Heart right ventricle (tissue), 16 donors: ENCODE measurements at regions not wholly inside any gene's neighbourhood (a gene's known extent, or its start where the extent isn't known, plus 50 kb on each side); places are given as distances from the start of the nearest gene placed in this dataset.

ENCODE experiments used
- ATAC-seq, 8 donors: fragments of 200-7000 bp; cut with Tn5 transposase; one replicate each; pipeline ENCODE4 v1.9.1; 2020; ENCODE audit warnings: mild to moderate bottlenecking in 8 of 8, moderate library complexity in 8 of 8, moderate number of reproducible peaks in 1 of 8
- DNase-seq, 2 donors: peaks; one replicate each; pipeline ENCODE4 v3.0.0-alpha.2; 2020
- H3K27ac ChIP-seq, 10 donors: fragments of 200-600 bp; sonication (generic) in 2 of 10; one replicate each; pipeline versions ENCODE4 v1.5.0 to v1.8.0; 2020 to 2022; ENCODE audit warnings: mild to moderate bottlenecking in 3 of 10
- H3K27me3 ChIP-seq, 7 donors: fragments of 200-600 bp; one replicate each; pipeline ENCODE4 v1.8.0; 2021 to 2022; ENCODE audit warnings: mild to moderate bottlenecking in 2 of 7
- H3K36me3 ChIP-seq, 9 donors: fragments of 200-600 bp; sonication (generic) in 1 of 9; one replicate each; pipeline versions ENCODE4 v1.5.0 to v1.8.0; 2020 to 2022; ENCODE audit warnings: mild to moderate bottlenecking in 2 of 9
- H3K4me1 ChIP-seq, 9 donors: fragments of 200-600 bp; sonication (generic) in 1 of 9; one replicate each; pipeline versions ENCODE4 v1.5.0 to v1.8.0; 2020 to 2022; ENCODE audit warnings: mild to moderate bottlenecking in 4 of 9
- H3K4me3 ChIP-seq, 10 donors: fragments of 200-600 bp; sonication (generic) in 2 of 10; one replicate each; pipeline versions ENCODE4 v1.5.0 to v1.8.0; 2020 to 2022; ENCODE audit warnings: mild to moderate bottlenecking in 7 of 10, moderate library complexity in 2 of 10
- H3K9me3 ChIP-seq, 11 donors: fragments of 200-600 bp in 10 of 11; sonication (generic) in 2 of 11; one replicate each; pipeline versions ENCODE4 v1.5.0 to v1.8.0; 2013 to 2022; ENCODE audit warnings: mild to moderate bottlenecking in 2 of 11, control low read depth in 1 of 11, moderate library complexity in 1 of 11
- WGBS, 2 donors: extraction: QIAGEN DNeasy Blood & Tissue Kit; methylation state at CpG; one replicate each; pipeline ENCODE4 v1.1.7; 2013; ENCODE audit warnings: inconsistent platforms in 1 of 2; 5-methylcytosine and 5-hydroxymethylcytosine counted together
- intact Hi-C, 10 donors: fragments of 100-400 bp; cut with DNase I; formaldehyde crosslinking; loops; one replicate each; pipeline versions ENCODE4 v1.11.1 to v1.14.2; 2022
- TF ChIP-seq, protein P1 (sequence below), 9 donors: fragments of 200-600 bp; sonication (generic) in 2 of 9; IDR thresholded peaks; one replicate each; pipeline versions ENCODE4 v1.5.0 to v1.8.0; 2021 to 2022; ENCODE audit warnings: antibody characterized with exemption in 9 of 9, mild to moderate bottlenecking in 5 of 9, moderate library complexity in 1 of 9
- donor health status: Arrhythmogenic right ventricular cardiomyopathy.
- donor health status: ischemic (EF 13 %, LVEDD 7.1; RV severe dilation, severe dysfunction).
- donor health status: healthy with polysubstance abuse.
- donor health status: DM: no; HTN: yes; CAD: no.
- donor health status: DM: no; HTN: no; CAD: no.
- donor health status: ischemic (EF 25% LVEDD 6.9; RV normal size, moderate dysfunction).
- donor health status: ischemic (EF 25% LVEDD 5.7; RV mildly dilated, moderate dysfunction).
- donor health status: healthy.
- donor health status: DM: yes; HTN: yes; CAD: no.
- donor health status: Ischemic cardiomyopathy.
- donor health status: ischemic (EF 35%, LVEDD 5.7; RV mildly dilated, moderate dysfunction).
- donor health status: nonischemic (EF 11% LVEDD 7.7; RV severe dilation, severe dysfunction).
- donor health status: DM: yes; HTN: yes; CAD: no.
- donor health status: PGD.
- donor health status: ischemic (EF 29% LVEDD 5.4; RV normal size, mild dysfunction).
- donor health status: nonischemic (EF 23%, LVEDD 6.1; RV moderate dilation, normal function).

DNA sequence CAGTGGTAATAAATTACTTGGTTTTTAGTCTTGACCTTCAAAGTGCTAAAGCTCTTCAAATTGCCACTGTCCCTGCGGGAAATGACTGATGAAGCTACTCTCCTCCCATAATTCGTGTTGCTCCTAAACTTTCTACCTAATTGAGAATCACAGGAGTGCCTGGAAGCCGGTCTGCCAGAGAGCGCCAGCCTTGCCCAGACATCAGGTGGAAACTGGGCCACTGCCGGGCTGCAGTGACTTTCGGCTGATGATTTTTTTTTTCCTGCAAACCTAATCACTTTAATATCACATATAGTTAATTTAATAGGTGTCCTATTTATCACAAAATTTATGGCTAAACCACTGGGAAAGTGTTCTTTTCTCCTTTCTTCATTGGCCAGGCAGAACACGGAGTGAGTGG lies 59.6 kb upstream of the UBE3C start:
- no peaks in the 10 kb centered on the region for H3K36me3 ChIP-seq
- peaks cover 0 to 4% (median 0%) of the 10 kb centered on the region in 9 donors for H3K4me1 ChIP-seq
- H3K4me3 ChIP-seq = no peak overlapping the region
- no peak for DNase-seq
- 81 to 82% methylated on average over 7 of the region's 7 CpGs for WGBS, 2 donors
- TF ChIP-seq, protein P1, sequence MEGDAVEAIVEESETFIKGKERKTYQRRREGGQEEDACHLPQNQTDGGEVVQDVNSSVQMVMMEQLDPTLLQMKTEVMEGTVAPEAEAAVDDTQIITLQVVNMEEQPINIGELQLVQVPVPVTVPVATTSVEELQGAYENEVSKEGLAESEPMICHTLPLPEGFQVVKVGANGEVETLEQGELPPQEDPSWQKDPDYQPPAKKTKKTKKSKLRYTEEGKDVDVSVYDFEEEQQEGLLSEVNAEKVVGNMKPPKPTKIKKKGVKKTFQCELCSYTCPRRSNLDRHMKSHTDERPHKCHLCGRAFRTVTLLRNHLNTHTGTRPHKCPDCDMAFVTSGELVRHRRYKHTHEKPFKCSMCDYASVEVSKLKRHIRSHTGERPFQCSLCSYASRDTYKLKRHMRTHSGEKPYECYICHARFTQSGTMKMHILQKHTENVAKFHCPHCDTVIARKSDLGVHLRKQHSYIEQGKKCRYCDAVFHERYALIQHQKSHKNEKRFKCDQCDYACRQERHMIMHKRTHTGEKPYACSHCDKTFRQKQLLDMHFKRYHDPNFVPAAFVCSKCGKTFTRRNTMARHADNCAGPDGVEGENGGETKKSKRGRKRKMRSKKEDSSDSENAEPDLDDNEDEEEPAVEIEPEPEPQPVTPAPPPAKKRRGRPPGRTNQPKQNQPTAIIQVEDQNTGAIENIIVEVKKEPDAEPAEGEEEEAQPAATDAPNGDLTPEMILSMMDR (IDR thresholded peaks at IDR 0.05) = no peak
- H3K9me3 ChIP-seq = peaks cover 0 to 25% (median 12%) of the 10 kb centered on the region in 11 donors
- peaks cover 0 to 81% (median 63%) of the 10 kb centered on the region in 7 donors for H3K27me3 ChIP-seq
- no peak for ATAC-seq
- no peak overlapping the region for H3K27ac ChIP-seq
- intact Hi-C loops = no loop called here

DNA sequence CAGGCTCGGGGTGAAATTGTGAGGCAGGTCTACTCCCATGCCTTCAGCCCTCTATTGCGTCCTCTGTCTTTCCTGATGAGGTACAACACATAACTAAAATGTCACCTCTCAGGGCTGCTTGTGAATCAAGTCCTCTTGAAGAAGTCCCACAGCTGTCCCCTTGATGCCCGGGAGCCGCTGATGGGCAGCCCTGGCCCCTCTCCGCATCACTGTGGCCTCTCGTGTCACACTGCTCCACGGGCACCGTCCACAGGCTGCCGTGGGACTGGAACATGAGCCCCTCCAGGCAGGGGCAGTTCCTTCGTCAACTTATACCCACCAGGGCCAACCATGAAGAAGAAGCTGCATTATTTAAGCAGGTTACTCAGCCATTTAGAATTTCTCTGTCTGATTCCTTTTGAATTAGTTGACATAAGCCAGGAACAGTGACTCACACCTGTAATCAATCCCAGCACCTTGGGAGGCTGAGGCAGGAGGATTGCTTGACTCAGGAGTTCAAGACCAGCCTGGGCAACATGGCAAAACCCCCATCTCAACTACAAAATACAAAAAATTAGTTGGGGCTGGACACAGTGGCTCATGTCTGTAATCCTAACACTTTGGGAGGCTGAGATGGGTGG lies 58.5 kb upstream of the UBE3C start:
- 88 to 89% methylated on average over 10 of the region's 10 CpGs for WGBS, 2 donors
- ATAC-seq = no peak

DNA sequence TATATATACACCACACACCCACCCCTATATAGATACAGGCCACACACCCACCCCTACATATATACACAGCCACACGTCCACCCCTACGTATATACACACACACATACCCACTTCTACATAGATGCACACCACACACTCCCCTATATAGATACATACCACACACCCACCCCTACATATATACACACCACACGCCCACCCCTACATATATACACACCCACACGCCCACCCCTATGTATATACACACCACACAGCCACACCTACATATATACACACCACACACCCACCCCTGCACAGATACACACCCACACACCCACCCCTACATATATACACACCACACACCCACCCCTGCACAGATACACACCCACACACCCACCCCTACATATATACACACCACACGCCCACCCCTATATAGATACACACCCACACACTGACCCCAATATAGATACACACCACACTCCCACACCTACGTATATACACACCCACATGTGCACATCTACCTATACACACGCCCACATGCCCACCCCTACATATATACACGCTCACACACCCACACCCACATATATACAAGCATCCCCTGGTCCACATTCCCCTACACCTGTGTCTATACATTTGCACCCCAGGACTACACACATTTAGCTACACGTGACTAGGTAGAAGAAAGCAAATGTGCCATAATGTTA lies 52.1 kb upstream of the UBE3C start:
- H3K36me3 ChIP-seq = no peaks in the 10 kb centered on the region
- H3K9me3 ChIP-seq = peaks cover 0 to 38% (median 21%) of the 10 kb centered on the region in 11 donors
- 82 to 84% methylated on average over 9 of the region's 9 CpGs for WGBS, 2 donors
- H3K4me1 ChIP-seq = no peaks in the 10 kb centered on the region
- TF ChIP-seq, protein P1 (IDR thresholded peaks at IDR 0.05) = no peak
- H3K27me3 ChIP-seq = peaks cover 0 to 33% (median 9%) of the 10 kb centered on the region in 7 donors
- no peak overlapping the region for H3K27ac ChIP-seq
- no peak for DNase-seq
- ATAC-seq = no peak
- intact Hi-C loops = no loop called here
- H3K4me3 ChIP-seq = no peak overlapping the region

More for the DNA sequence above, 58.5 kb upstream of the UBE3C start:
- Histone ChIP-seq H3K4me1 (peaks cover 0 to 4% (median 0%) of the 10 kb centered on the region in 9 donors), H3K9me3 (peaks cover 0 to 37% (median 21%) of the 10 kb centered on the region in 11 donors), H3K27me3 (peaks cover 0 to 70% (median 59%) of the 10 kb centered on the region in 7 donors), H3K4me3 (no peak overlapping the region), H3K36me3 (no peaks in the 10 kb centered on the region), H3K27ac (no peak overlapping the region)
- DNase-seq = no peak
- TF ChIP-seq, protein P1 (IDR thresholded peaks at IDR 0.05) = no peak
- intact Hi-C loops = no loop called here

DNA sequence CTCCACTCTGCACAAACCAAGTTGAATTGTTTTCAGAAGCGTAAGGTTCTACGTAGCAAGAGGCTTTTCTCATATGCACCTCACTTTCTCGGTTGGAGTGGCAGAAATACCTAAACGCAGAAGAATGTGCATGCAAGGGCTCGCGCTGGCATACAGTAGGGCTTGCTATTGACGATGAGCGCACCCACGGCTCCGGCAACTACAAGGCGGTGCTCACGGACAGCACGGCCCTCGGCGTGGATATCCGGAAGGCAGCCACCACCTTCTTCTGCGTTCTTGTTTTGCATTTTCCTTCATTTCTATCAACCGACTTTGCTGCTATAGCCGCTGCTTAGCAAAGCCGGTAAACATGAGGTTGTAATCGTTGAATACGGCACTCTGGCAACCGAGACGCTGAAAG lies 51.1 kb upstream of the UBE3C start:
- 90 to 92% methylated on average over 24 of the region's 24 CpGs for WGBS, 2 donors
- ATAC-seq (no peak), DNase-seq (no peak)
- Histone ChIP-seq H3K4me3 (no peak overlapping the region), H3K36me3 (no peaks in the 10 kb centered on the region), H3K9me3 (peaks cover 0 to 35% (median 21%) of the 10 kb centered on the region in 11 donors), H3K4me1 (no peaks in the 10 kb centered on the region), H3K27me3 (peaks cover 0 to 28% (median 5%) of the 10 kb centered on the region in 7 donors), H3K27ac (no peak overlapping the region)
- TF ChIP-seq, protein P1 (IDR thresholded peaks at IDR 0.05) = no peak
- intact Hi-C loops = no loop called here
